PC-3 (cell line): ENCODE measurements at regions not wholly inside any gene's neighbourhood (a gene's known extent, or its start where the extent isn't known, plus 50 kb on each side); places are given as distances from the start of the nearest gene placed in this dataset.

ENCODE experiments used
- ATAC-seq: fragments of 200-7000 bp; cut with Tn5 transposase; 2 replicates; pipeline ENCODE4 v1.9.1; 2020; ENCODE audit warnings: mild to moderate bottlenecking, moderate library complexity
- BruUV-seq: library from RNA; stranded (reverse); fragments of 400-500 nt; replicated peaks from 2 replicates; lab custom pipeline; 2021; lab: Mats Ljungman, UMichigan
- CTCF ChIA-PET: fragments of 300-600 bp; sonication (Branson Sonifier 250); formaldehyde crosslinking; loops from one replicate; lab custom pipeline; 2022; ENCODE audit warnings: antibody characterized with exemption; lab: Charles Lee
- POLR2A ChIA-PET: fragments of 300-600 bp; sonication (Branson Sonifier 250); formaldehyde crosslinking; loops from one replicate; lab custom pipeline; 2022; ENCODE audit warnings: antibody characterized with exemption; ENCODE audit not compliant: unreplicated experiment; lab: Charles Lee
- DNase-seq: peaks from one replicate; pipeline ENCODE4 v3.0.0-alpha.2; 2015
- H2AFZ ChIP-seq: fragments of 300-600 bp; sonication (generic); 2 replicates; pipeline ENCODE4 v1.6.0; 2016; ENCODE audit warnings: antibody characterized with exemption, low read length
- H3F3A ChIP-seq: fragments of 300-600 bp; sonication (generic); one replicate; pipeline ENCODE4 v1.6.0; 2017; ENCODE audit warnings: antibody characterized with exemption, low read length, control low read depth, mild to moderate bottlenecking; ENCODE audit not compliant: unreplicated experiment
- H3K27ac ChIP-seq: fragments of 300-600 bp; sonication (generic); 2 replicates; pipeline ENCODE4 v1.5.1; 2016; ENCODE audit warnings: mild to moderate bottlenecking, low read length
- H3K27me3 ChIP-seq: fragments of 300-600 bp; sonication (generic); 2 replicates; pipeline ENCODE4 v1.6.1; 2016; ENCODE audit warnings: low read length, mixed read lengths
- H3K36me3 ChIP-seq: fragments of 300-600 bp; sonication (generic); 2 replicates; pipeline ENCODE4 v1.6.1; 2016; ENCODE audit warnings: low read depth, mixed run types, low read length, mixed read lengths
- H3K4me1 ChIP-seq: fragments of 300-600 bp; sonication (generic); 2 replicates; pipeline ENCODE4 v1.5.1; 2016; ENCODE audit warnings: low read length; ENCODE audit not compliant: insufficient read depth
- H3K4me2 ChIP-seq: fragments of 300-600 bp; sonication (generic); 2 replicates; pipeline ENCODE4 v1.6.0; 2016; ENCODE audit warnings: low read length
- H3K4me3 ChIP-seq: fragments of 300-600 bp; sonication (generic); 2 replicates; pipeline ENCODE4 v1.5.1; 2016; ENCODE audit warnings: mild to moderate bottlenecking, low read length, mixed read lengths
- H3K79me2 ChIP-seq: fragments of 300-600 bp; sonication (generic); 2 replicates; pipeline ENCODE4 v1.6.1; 2017; ENCODE audit warnings: low read length, mixed read lengths
- H3K9ac ChIP-seq: fragments of 300-600 bp; sonication (generic); 2 replicates; pipeline ENCODE4 v1.6.0; 2016; ENCODE audit warnings: mild to moderate bottlenecking, low read length
- H3K9me2 ChIP-seq: fragments of 300-600 bp; sonication (generic); replicated peaks from 2 replicates; pipeline ENCODE4 v1.6.1; 2016; ENCODE audit warnings: mixed run types, low read length, mixed read lengths
- H3K9me3 ChIP-seq: fragments of 300-600 bp; sonication (generic); 2 replicates; pipeline ENCODE4 v1.6.1; 2016; ENCODE audit warnings: low read length, mixed read lengths
- H4K20me1 ChIP-seq: fragments of 300-600 bp; sonication (generic); 2 replicates; pipeline ENCODE4 v1.6.1; 2016; ENCODE audit warnings: low read length, mixed read lengths
- CTCF ChIP-seq: fragments of 300-600 bp; sonication (generic); conservative IDR thresholded peaks from 2 replicates; pipeline ENCODE4 v1.5.1; 2017; ENCODE audit warnings: antibody characterized with exemption, low read depth, mild to moderate bottlenecking, low read length
- EZH2 ChIP-seq: fragments of 300-600 bp; sonication (generic); IDR thresholded peaks from one replicate; pipeline ENCODE4 v1.6.1; 2017; ENCODE audit warnings: antibody characterized with exemption, mild to moderate bottlenecking, low read length; ENCODE audit not compliant: unreplicated experiment
- EZH2phosphoT487 ChIP-seq: fragments of 300-600 bp; sonication (generic); IDR thresholded peaks from 2 replicates; pipeline ENCODE4 v1.6.1; 2018; ENCODE audit warnings: mild to moderate bottlenecking, antibody characterized with exemption, low read length, borderline replicate concordance
- intact Hi-C: fragments of 100-400 bp; cut with micrococcal nuclease; formaldehyde crosslinking; loops from 2 replicates; pipeline ENCODE4 v1.9.0; 2023

DNA sequence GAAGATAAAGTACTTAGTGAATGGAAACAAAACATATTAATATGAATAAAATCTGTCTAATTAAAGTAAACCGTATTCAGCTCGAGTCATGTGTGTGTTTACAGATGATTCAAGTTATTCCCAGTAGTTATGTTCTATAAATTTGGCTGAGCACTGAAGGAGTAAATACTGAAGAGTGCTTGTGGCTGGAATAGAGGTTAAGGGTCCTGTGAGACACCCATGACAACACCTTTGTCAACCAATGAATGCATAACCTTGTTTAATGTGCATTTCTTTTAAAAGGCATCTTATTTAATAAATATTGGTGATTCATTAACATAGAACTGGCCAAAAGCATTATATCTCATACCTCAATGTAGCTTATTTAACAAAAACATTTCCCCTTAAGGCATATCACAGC is 577.8 kb upstream of the SLITRK5 start:
- H3F3A ChIP-seq = no peaks in the 10 kb centered on the region
- peak overlapping the region; percentile 80 for H3K27ac ChIP-seq
- peak; percentile 99 for ATAC-seq
- H3K9me2 ChIP-seq = no peaks in the 10 kb centered on the region
- no peaks in the 10 kb centered on the region for H4K20me1 ChIP-seq
- POLR2A ChIA-PET = interaction anchor here (0.6 kb wide), 1 partner anchor 525 kb away, joined by 5 read pairs; no protein-coding TSS in a partner anchor
- CTCF ChIA-PET = no interaction called here
- H3K4me1 ChIP-seq = peaks cover 19% of the 10 kb centered on the region
- H2AFZ ChIP-seq = no peak overlapping the region
- H3K36me3 ChIP-seq = no peaks in the 10 kb centered on the region
- no peak overlapping the region; the same call in 1 of the 2 replicates for H3K4me3 ChIP-seq
- no peak for TF ChIP-seq EZH2phosphoT487
- no peak for TF ChIP-seq EZH2
- H3K79me2 ChIP-seq = no peaks in the 10 kb centered on the region
- no peaks in the 10 kb centered on the region for H3K27me3 ChIP-seq
- DNase-seq = peak; percentile 77
- no TSS peak for BruUV-seq
- no peaks in the 10 kb centered on the region for H3K9me3 ChIP-seq
- intact Hi-C loops = loop anchor here (1.0 kb wide), 1 partner anchor 31 kb away; no protein-coding TSS in a partner anchor
- H3K4me2 ChIP-seq = peak overlapping the region; percentile 64
- H3K9ac ChIP-seq = peak overlapping the region; percentile 27; the same call in 1 of the 2 replicates

- no peak for ATAC-seq
- no peak overlapping the region for H3K4me3 ChIP-seq
- no peak overlapping the region; the same call in 1 of the 2 replicates for H2AFZ ChIP-seq
- peak; percentile 5 for DNase-seq
- no peaks in the 10 kb centered on the region for H3K27me3 ChIP-seq
- H3K9me3 ChIP-seq = no peaks in the 10 kb centered on the region
- no TSS peak for BruUV-seq
- no peak for TF ChIP-seq EZH2phosphoT487
- no peak for TF ChIP-seq EZH2
- no peak for TF ChIP-seq CTCF
- intact Hi-C loops = no loop called here
- POLR2A ChIA-PET = no interaction called here
- H3K79me2 ChIP-seq = no peaks in the 10 kb centered on the region
- no peaks in the 10 kb centered on the region for H3F3A ChIP-seq
- no peak overlapping the region for H3K27ac ChIP-seq
- H3K36me3 ChIP-seq = no peaks in the 10 kb centered on the region
- no peak overlapping the region for H3K9ac ChIP-seq
- no peaks in the 10 kb centered on the region for H4K20me1 ChIP-seq
- no peak overlapping the region for H3K4me2 ChIP-seq
- H3K4me1 ChIP-seq = peaks cover 19% of the 10 kb centered on the region
- H3K9me2 ChIP-seq = no peaks in the 10 kb centered on the region
- CTCF ChIA-PET = no interaction called here
These were observed 576.5 kb upstream of the SLITRK5 start for GRCh38 chr13:87094646-87095045.

DNA sequence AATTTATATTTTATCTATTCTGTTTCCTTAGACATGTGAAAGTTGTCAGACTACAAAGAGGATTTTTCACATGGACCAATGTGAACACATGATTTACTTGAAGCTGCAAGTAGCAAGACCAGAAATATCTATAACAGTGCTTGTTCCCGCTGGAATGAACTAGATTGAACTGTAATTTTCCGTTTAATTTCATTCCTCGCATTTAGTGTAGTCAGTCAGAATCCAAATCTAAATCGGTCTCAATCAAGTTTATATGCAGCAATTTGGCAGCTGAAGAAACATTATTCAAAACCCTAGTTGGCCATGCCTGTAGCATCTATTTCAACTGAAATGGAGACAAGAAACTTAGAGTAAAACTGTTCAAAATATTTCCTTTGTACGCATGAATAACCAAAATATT is 570.7 kb upstream of the SLITRK5 start:
- intact Hi-C loops = no loop called here
- no peak for DNase-seq
- Histone ChIP-seq H3K27me3 (no peaks in the 10 kb centered on the region), H3K4me2 (no peak overlapping the region), H3F3A (no peaks in the 10 kb centered on the region), H2AFZ (no peak overlapping the region), H3K36me3 (no peaks in the 10 kb centered on the region), H3K79me2 (no peaks in the 10 kb centered on the region), H3K9me3 (no peaks in the 10 kb centered on the region), H3K9me2 (no peaks in the 10 kb centered on the region), H3K4me1 (no peaks in the 10 kb centered on the region), H3K27ac (no peak overlapping the region), H4K20me1 (no peaks in the 10 kb centered on the region), H3K4me3 (no peak overlapping the region), H3K9ac (no peak overlapping the region)
- no TSS peak for BruUV-seq
- ATAC-seq = no peak
- CTCF ChIA-PET = no interaction called here
- no peak for TF ChIP-seq CTCF
- no peak for TF ChIP-seq EZH2phosphoT487
- no peak for TF ChIP-seq EZH2
- POLR2A ChIA-PET = no interaction called here
